ENCODE measurements at regions not wholly inside any gene's neighbourhood (a gene's known extent, or its start where the extent isn't known, plus 50 kb on each side); places are given as distances from the start of the nearest gene placed in this dataset.

DNA sequence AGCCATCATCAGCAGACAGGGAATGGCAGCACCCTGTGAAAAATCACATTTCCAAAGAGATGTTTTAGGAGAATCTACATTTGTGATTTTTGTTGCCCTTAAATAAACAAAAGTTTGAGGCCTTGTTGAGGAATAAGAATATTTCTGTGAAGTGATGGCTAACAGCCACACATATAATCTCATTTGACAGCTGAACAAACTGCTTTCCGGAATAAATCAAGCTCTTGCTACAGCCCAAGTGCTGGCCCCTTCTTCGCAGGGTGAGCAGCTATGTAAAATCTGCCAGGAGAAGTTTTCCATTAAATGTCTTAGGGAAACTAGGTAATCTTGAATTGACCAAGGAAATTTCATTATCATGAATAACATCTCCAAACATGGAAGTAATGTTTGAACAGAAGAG is 106.4 kb upstream of the GPM6B start:
- no peaks in the 10 kb centered on the region for H3K4me1 ChIP-seq (ENCODE audit: control insufficient read depth in 1 of 2, insufficient read depth in 2 of 2, low read length in 2 of 2)
- H3K27me3 ChIP-seq (ENCODE audit: control insufficient read depth in 2 of 2, insufficient read depth in 2 of 2, low read length in 2 of 2): no peaks in the 10 kb centered on the region
- no peak overlapping the region for H3K9ac ChIP-seq (ENCODE audit: insufficient read depth, low read length, poor library complexity, severe bottlenecking)
- H3K27ac ChIP-seq (ENCODE audit: low read depth in 1 of 2, low read length in 2 of 2): no peak overlapping the region
- Mint-ChIP-seq H3K36me3 (no peaks in the 10 kb centered on the region), H3K27ac (no peak overlapping the region), H3K9me3 (peaks cover 0 to 4% (median 0%) of the 10 kb centered on the region in 7 donors), H3K4me3 (no peak overlapping the region), H3K27me3 (ENCODE audit: low read depth in 3 of 3) (peaks cover 0 to 11% (median 2%) of the 10 kb centered on the region in 3 donors), H3K4me1 (no peaks in the 10 kb centered on the region)
- no peak overlapping the region for H2AFZ ChIP-seq (ENCODE audit: insufficient read depth, low read depth, low read length, poor library complexity, severe bottlenecking)
- H4K20me1 ChIP-seq (ENCODE audit: insufficient read depth, low read length): no peaks in the 10 kb centered on the region
- H3K4me3 ChIP-seq (replicated peaks in 1 of 3; ENCODE audit: low read depth in 2 of 3, low read length in 3 of 3): no peak overlapping the region
- intact Hi-C loops (cut with micrococcal nuclease): no loop called here
- WGBS (ENCODE audit: insufficient coverage): no CpG with 5 or more reads among the region's 2 CpGs
- TF ChIP-seq, protein P1, sequence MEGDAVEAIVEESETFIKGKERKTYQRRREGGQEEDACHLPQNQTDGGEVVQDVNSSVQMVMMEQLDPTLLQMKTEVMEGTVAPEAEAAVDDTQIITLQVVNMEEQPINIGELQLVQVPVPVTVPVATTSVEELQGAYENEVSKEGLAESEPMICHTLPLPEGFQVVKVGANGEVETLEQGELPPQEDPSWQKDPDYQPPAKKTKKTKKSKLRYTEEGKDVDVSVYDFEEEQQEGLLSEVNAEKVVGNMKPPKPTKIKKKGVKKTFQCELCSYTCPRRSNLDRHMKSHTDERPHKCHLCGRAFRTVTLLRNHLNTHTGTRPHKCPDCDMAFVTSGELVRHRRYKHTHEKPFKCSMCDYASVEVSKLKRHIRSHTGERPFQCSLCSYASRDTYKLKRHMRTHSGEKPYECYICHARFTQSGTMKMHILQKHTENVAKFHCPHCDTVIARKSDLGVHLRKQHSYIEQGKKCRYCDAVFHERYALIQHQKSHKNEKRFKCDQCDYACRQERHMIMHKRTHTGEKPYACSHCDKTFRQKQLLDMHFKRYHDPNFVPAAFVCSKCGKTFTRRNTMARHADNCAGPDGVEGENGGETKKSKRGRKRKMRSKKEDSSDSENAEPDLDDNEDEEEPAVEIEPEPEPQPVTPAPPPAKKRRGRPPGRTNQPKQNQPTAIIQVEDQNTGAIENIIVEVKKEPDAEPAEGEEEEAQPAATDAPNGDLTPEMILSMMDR (IDR thresholded peaks at IDR 0.05): no peak
- no peaks in the 10 kb centered on the region for H3K79me2 ChIP-seq (ENCODE audit: insufficient read depth, low read length)
- H3K4me2 ChIP-seq (replicated peaks; ENCODE audit: extremely low read depth, low read length, poor library complexity, severe bottlenecking): no peak overlapping the region
- no peaks in the 10 kb centered on the region for H3K9me3 ChIP-seq (replicated peaks in 1 of 2; ENCODE audit: control insufficient read depth in 1 of 2, insufficient read depth in 1 of 2, low read length in 2 of 2)
- no peak for DNase-seq
- H3K36me3 ChIP-seq (replicated peaks in 1 of 2; ENCODE audit: control insufficient read depth in 1 of 2, insufficient read depth in 2 of 2, low read length in 2 of 2): no peaks in the 10 kb centered on the region

DNA sequence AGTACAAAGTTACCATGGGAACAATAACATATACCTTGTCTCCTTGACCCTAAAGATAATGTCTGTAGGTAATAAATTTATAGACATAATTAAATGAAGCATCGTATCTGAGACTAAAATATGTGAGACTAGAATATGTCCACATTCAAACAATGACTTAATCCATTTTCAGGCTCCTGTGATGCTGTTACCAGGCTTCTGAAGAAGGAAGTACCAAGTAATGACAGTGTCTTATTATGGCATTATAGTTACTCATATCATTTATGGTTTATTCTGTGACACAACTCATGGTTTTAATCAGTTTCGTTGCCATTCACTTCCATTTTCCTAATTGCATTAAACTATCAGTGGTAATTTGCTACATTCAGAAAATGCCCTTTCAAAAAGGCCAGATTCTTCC is 100.6 kb upstream of the GPM6B start:
- Mint-ChIP-seq H3K4me3 (no peak overlapping the region), H3K27ac (no peak overlapping the region), H3K36me3 (no peaks in the 10 kb centered on the region), H3K9me3 (peaks cover 0 to 6% (median 0%) of the 10 kb centered on the region in 7 donors), H3K27me3 (ENCODE audit: low read depth in 3 of 3) (peaks cover 0 to 4% (median 2%) of the 10 kb centered on the region in 3 donors), H3K4me1 (no peaks in the 10 kb centered on the region)
- H3K4me3 ChIP-seq (replicated peaks in 1 of 3; ENCODE audit: low read depth in 2 of 3, low read length in 3 of 3): no peak overlapping the region
- no peak overlapping the region for H2AFZ ChIP-seq (ENCODE audit: insufficient read depth, low read depth, low read length, poor library complexity, severe bottlenecking)
- no peaks in the 10 kb centered on the region for H3K36me3 ChIP-seq (replicated peaks in 1 of 2; ENCODE audit: control insufficient read depth in 1 of 2, insufficient read depth in 2 of 2, low read length in 2 of 2)
- DNase-seq: no peak
- H3K27ac ChIP-seq (ENCODE audit: low read depth in 1 of 2, low read length in 2 of 2): no peak overlapping the region
- H3K9ac ChIP-seq (ENCODE audit: insufficient read depth, low read length, poor library complexity, severe bottlenecking): no peak overlapping the region
- H3K27me3 ChIP-seq (ENCODE audit: control insufficient read depth in 2 of 2, insufficient read depth in 2 of 2, low read length in 2 of 2): no peaks in the 10 kb centered on the region
- no peaks in the 10 kb centered on the region for H3K9me3 ChIP-seq (replicated peaks in 1 of 2; ENCODE audit: control insufficient read depth in 1 of 2, insufficient read depth in 1 of 2, low read length in 2 of 2)
- TF ChIP-seq, protein P1 (IDR thresholded peaks at IDR 0.05): no peak
- H3K4me2 ChIP-seq (replicated peaks; ENCODE audit: extremely low read depth, low read length, poor library complexity, severe bottlenecking): no peak overlapping the region
- intact Hi-C loops (cut with micrococcal nuclease): no loop called here
- WGBS (ENCODE audit: insufficient coverage): no CpG with 5 or more reads among the region's 2 CpGs
- H3K79me2 ChIP-seq (ENCODE audit: insufficient read depth, low read length): no peaks in the 10 kb centered on the region
- no peaks in the 10 kb centered on the region for H4K20me1 ChIP-seq (ENCODE audit: insufficient read depth, low read length)
- H3K4me1 ChIP-seq (ENCODE audit: control insufficient read depth in 1 of 2, insufficient read depth in 2 of 2, low read length in 2 of 2): no peaks in the 10 kb centered on the region

All from CD14-positive monocyte (primary cell).